Loucy (cell line): ENCODE measurements at regions not wholly inside any gene's neighbourhood (a gene's known extent, or its start where the extent isn't known, plus 50 kb on each side); places are given as distances from the start of the nearest gene placed in this dataset.
"Not testable (repeated sequence)": the region's sequence is repeated elsewhere in the genome, so short reads cannot be mapped to it uniquely, and the experiment has no call there.

Experiments
- H2AFZ ChIP-seq: fragments of 200-600 bp; sonication (generic); 2 replicates; pipeline ENCODE4 v1.6.0; 2016; ENCODE audit warnings: antibody characterized with exemption, mild to moderate bottlenecking, low read length, moderate library complexity
- H3F3A ChIP-seq: fragments of 200-600 bp; 2 replicates; pipeline ENCODE4 v1.6.0; 2016; ENCODE audit warnings: antibody characterized with exemption, low read depth, mild to moderate bottlenecking
- H3K27me3 ChIP-seq: fragments of 200-600 bp; sonication (generic); 2 replicates; pipeline ENCODE4 v1.6.1; 2014; ENCODE audit warnings: low read length, mild to moderate bottlenecking; ENCODE audit not compliant: insufficient read depth, poor library complexity, severe bottlenecking
- H3K36me3 ChIP-seq: fragments of 200-600 bp; sonication (generic); 2 replicates; pipeline ENCODE4 v1.6.1; 2016; ENCODE audit warnings: low read length; ENCODE audit not compliant: insufficient read depth
- H3K4me1 ChIP-seq: fragments of 200-600 bp; sonication (generic); 2 replicates; pipeline ENCODE4 v1.5.1; 2014; ENCODE audit warnings: low read length, mild to moderate bottlenecking; ENCODE audit not compliant: insufficient read depth, poor library complexity, severe bottlenecking
- H3K4me2 ChIP-seq: fragments of 200-600 bp; sonication (generic); 2 replicates; pipeline ENCODE4 v1.6.0; 2014; ENCODE audit warnings: antibody characterized with exemption, low read length, low read depth, mild to moderate bottlenecking; ENCODE audit not compliant: poor library complexity, severe bottlenecking
- H3K4me3 ChIP-seq: fragments of 200-600 bp; sonication (generic); 2 replicates; pipeline ENCODE4 v1.5.1; 2014; ENCODE audit warnings: low read length, mild to moderate bottlenecking, mixed read lengths; ENCODE audit not compliant: poor library complexity, severe bottlenecking
- H3K79me2 ChIP-seq: fragments of 200-600 bp; sonication (generic); 2 replicates; pipeline ENCODE4 v1.6.1; 2014; ENCODE audit warnings: low read length; ENCODE audit not compliant: insufficient read depth
- H3K9ac ChIP-seq: fragments of 200-600 bp; sonication (generic); 2 replicates; pipeline ENCODE4 v1.6.0; 2014; ENCODE audit warnings: mild to moderate bottlenecking, low read depth, low read length, moderate library complexity; ENCODE audit not compliant: poor library complexity, severe bottlenecking
- H3K9me2 ChIP-seq: fragments of 200-600 bp; sonication (generic); replicated peaks from 2 replicates; pipeline ENCODE4 v1.6.1; 2016; ENCODE audit warnings: low read depth, low read length, mixed read lengths
- H3K9me3 ChIP-seq: fragments of 200-600 bp; sonication (generic); 2 replicates; pipeline ENCODE4 v1.6.1; 2014; ENCODE audit warnings: mild to moderate bottlenecking, antibody characterized with exemption, low read length, low read depth; ENCODE audit not compliant: insufficient read depth
- H4K20me1 ChIP-seq: fragments of 200-600 bp; sonication (generic); 2 replicates; pipeline ENCODE4 v1.6.0; 2014; ENCODE audit warnings: antibody characterized with exemption, low read length, mild to moderate bottlenecking; ENCODE audit not compliant: insufficient read depth, poor library complexity, severe bottlenecking
- EZH2phosphoT487 ChIP-seq: fragments of 200-600 bp; IDR thresholded peaks from 2 replicates; pipeline ENCODE4 v1.6.1; 2018; ENCODE audit warnings: antibody characterized with exemption, mild to moderate bottlenecking, moderate library complexity, borderline replicate concordance
- TF ChIP-seq, protein P1 (sequence below): fragments of 200-600 bp; sonication (generic); conservative IDR thresholded peaks from 2 replicates; pipeline ENCODE4 v1.5.1; 2014; ENCODE audit warnings: mild to moderate bottlenecking, antibody characterized with exemption, low read length

DNA sequence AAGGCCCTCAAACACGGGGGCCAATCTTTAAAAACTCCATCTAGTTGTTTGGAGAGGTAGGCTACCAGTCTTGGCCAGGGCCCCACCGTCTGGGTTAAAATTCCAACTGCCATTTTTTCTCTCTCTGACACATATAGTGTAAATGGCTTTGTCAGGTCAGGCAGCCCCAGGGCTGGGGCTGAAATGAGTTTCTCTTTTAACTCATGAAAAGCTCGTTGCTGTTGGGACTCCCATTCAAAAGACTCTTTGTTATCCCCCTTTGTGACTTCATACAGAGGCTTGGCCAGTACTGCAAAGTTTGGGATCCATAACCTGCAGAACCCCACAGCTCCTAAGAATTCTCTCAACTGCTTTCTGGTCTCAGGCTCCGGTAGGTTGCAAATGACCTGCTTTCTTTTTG is 99.4 kb upstream of the SLC1A4 start:
- TF ChIP-seq EZH2phosphoT487: no peak
- TF ChIP-seq, protein P1, sequence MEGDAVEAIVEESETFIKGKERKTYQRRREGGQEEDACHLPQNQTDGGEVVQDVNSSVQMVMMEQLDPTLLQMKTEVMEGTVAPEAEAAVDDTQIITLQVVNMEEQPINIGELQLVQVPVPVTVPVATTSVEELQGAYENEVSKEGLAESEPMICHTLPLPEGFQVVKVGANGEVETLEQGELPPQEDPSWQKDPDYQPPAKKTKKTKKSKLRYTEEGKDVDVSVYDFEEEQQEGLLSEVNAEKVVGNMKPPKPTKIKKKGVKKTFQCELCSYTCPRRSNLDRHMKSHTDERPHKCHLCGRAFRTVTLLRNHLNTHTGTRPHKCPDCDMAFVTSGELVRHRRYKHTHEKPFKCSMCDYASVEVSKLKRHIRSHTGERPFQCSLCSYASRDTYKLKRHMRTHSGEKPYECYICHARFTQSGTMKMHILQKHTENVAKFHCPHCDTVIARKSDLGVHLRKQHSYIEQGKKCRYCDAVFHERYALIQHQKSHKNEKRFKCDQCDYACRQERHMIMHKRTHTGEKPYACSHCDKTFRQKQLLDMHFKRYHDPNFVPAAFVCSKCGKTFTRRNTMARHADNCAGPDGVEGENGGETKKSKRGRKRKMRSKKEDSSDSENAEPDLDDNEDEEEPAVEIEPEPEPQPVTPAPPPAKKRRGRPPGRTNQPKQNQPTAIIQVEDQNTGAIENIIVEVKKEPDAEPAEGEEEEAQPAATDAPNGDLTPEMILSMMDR: no peak
- Histone ChIP-seq H3K36me3 (no peaks in the 10 kb centered on the region), H3K27me3 (no peaks in the 10 kb centered on the region), H3K4me1 (no peaks in the 10 kb centered on the region), H4K20me1 (no peaks in the 10 kb centered on the region), H3K79me2 (no peaks in the 10 kb centered on the region), H3K4me3 (no peak overlapping the region), H3K9ac (no peak overlapping the region), H3K9me3 (no peaks in the 10 kb centered on the region), H2AFZ (no peak overlapping the region), H3K9me2 (no peaks in the 10 kb centered on the region), H3K4me2 (no peak overlapping the region), H3F3A (no peaks in the 10 kb centered on the region)

DNA sequence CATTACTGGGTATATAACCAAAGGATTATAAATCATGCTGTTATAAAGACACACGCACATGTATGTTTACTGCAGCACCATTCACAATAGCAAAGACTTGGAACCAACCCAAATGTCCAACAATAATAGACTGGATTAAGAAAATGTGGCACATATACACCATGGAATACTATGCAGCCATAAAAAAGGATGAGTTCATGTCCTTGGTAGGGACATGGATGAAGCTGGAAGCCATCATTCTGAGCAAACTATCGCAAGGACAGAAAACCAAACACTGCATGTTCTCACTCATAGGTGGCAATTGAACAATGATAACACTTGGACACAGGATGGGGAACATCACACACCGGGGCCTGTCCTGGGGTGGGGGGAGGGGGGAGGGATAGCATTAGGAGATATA is 92.6 kb upstream of the SLC1A4 start:
- not testable (repeated sequence) for H4K20me1 ChIP-seq, H3K4me2 ChIP-seq, H3K4me1 ChIP-seq, H3K4me3 ChIP-seq, H3K79me2 ChIP-seq, H3K27me3 ChIP-seq, H3K36me3 ChIP-seq, H3F3A ChIP-seq, H3K9me3 ChIP-seq, H3K9me2 ChIP-seq, H2AFZ ChIP-seq, H3K9ac ChIP-seq

- Histone ChIP-seq H3F3A (no peaks in the 10 kb centered on the region), H3K27me3 (no peaks in the 10 kb centered on the region), H3K9me2 (no peaks in the 10 kb centered on the region), H3K36me3 (no peaks in the 10 kb centered on the region), H3K4me2 (no peak overlapping the region), H4K20me1 (no peaks in the 10 kb centered on the region), H2AFZ (no peak overlapping the region), H3K79me2 (no peaks in the 10 kb centered on the region), H3K4me1 (no peaks in the 10 kb centered on the region), H3K9ac (no peak overlapping the region), H3K4me3 (no peak overlapping the region), H3K9me3 (no peaks in the 10 kb centered on the region)
- TF ChIP-seq EZH2phosphoT487: no peak
- TF ChIP-seq, protein P1: no peak
Observed at GRCh38 chr2:64899081-64899865, 89.9 kb upstream of the SLC1A4 start.

DNA sequence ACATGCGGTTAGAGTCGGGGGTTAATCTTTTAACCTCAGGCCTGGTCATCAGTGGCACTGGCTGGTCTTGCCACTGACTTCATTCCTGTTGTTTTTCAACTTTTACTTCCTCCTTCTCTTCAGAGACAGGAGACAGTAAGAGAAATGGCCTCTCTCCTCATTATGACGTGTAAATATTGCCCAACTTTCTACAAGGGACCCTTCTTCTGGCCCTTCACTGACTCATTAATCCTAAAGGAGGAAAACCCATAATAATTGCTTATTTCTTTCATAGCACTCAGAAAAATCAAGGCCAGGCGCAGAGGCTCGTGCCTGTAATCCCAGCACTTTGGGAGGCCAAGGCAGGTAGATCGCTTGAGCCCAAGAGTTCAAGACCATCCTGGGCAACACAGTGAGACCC is 89.3 kb upstream of the SLC1A4 start:
- not testable (repeated sequence) for H3K4me2 ChIP-seq, H3K27me3 ChIP-seq, H4K20me1 ChIP-seq, H3K4me3 ChIP-seq, H3K79me2 ChIP-seq, H3K36me3 ChIP-seq, H3K9me2 ChIP-seq, H3K9ac ChIP-seq, H3K4me1 ChIP-seq, H3F3A ChIP-seq, H2AFZ ChIP-seq, H3K9me3 ChIP-seq
